ENCODE measurements at regions not wholly inside any gene's neighbourhood (a gene's known extent, or its start where the extent isn't known, plus 50 kb on each side); places are given as distances from the start of the nearest gene placed in this dataset.

GRCh38 chr11:115720602-115721245 lies 216.5 kb upstream of the CADM1 start:
- no peak for TF ChIP-seq POLR2A (IDR thresholded peaks at IDR 0.05; ENCODE audit: low read length)
- no peak for TF ChIP-seq GATA1 (IDR thresholded peaks at IDR 0.05; ENCODE audit: low read depth, low read length)

All from erythroblast (primary cell).